Upper lobe of left lung (tissue), 4 donors: ENCODE measurements at regions not wholly inside any gene's neighbourhood (a gene's known extent, or its start where the extent isn't known, plus 50 kb on each side); places are given as distances from the start of the nearest gene placed in this dataset.

Experiments used
- CTCF ChIP-seq, 6 experiments: fragments of 450-650 bp in 4 of 6; fragments of 200-600 bp in 2 of 6; sonication (generic) in 2 of 6; IDR thresholded peaks; one replicate each; pipeline ENCODE4 v1.5.1; 2016 to 2019; ENCODE audit warnings: antibody characterized with exemption in 6 of 6
- EP300 ChIP-seq, 4 donors: sonication (generic); formaldehyde crosslinking; IDR thresholded peaks; one replicate each; pipeline ENCODE4 v1.5.1; 2017; ENCODE audit warnings: antibody characterized with exemption in 4 of 4, control low read depth in 2 of 4
- POLR2AphosphoS5 ChIP-seq, 2 donors: sonication (generic); formaldehyde crosslinking; IDR thresholded peaks; one replicate each; pipeline ENCODE4 v1.5.1; 2017; ENCODE audit warnings: antibody characterized with exemption in 2 of 2

GRCh38 chr21:32861866-32862265, 90.3 kb upstream of the PAXBP1 start:
- TF ChIP-seq CTCF (IDR thresholded peaks at IDR 0.05) (no peak), EP300 (IDR thresholded peaks at IDR 0.05) (no peak), POLR2AphosphoS5 (IDR thresholded peaks at IDR 0.05) (no peak)
